Mononuclear cell (primary cell): ENCODE measurements at regions not wholly inside any gene's neighbourhood (a gene's known extent, or its start where the extent isn't known, plus 50 kb on each side); places are given as distances from the start of the nearest gene placed in this dataset.

Experiments
- H3K27me3 ChIP-seq: 2 replicates; pipeline ENCODE4 v1.6.0; 2011; ENCODE audit warnings: low read length, control low read depth; ENCODE audit not compliant: insufficient read depth
- H3K4me1 ChIP-seq: 2 replicates; pipeline ENCODE4 v1.5.1; 2011; ENCODE audit warnings: mild to moderate bottlenecking, low read length, control low read depth; ENCODE audit not compliant: insufficient read depth
- H3K4me3 ChIP-seq: 2 replicates; pipeline ENCODE4 v1.5.1; 2011; ENCODE audit warnings: mild to moderate bottlenecking, low read length, moderate library complexity
- H3K9me3 ChIP-seq: 2 replicates; pipeline ENCODE4 v1.5.1; 2011; ENCODE audit warnings: low read depth, mild to moderate bottlenecking, control low read depth, low read length

GRCh38 chr3:18740631-18741583, 315.8 kb upstream of the SATB1 start:
- Histone ChIP-seq H3K4me1 (peaks cover 50% of the 10 kb centered on the region), H3K27me3 (no peaks in the 10 kb centered on the region), H3K9me3 (no peaks in the 10 kb centered on the region), H3K4me3 (no peak overlapping the region)

GRCh38 chr3:18739099-18739433, 313.9 kb upstream of the SATB1 start:
- H3K4me3 ChIP-seq, result no peak overlapping the region
- H3K4me1 ChIP-seq, result peaks cover 36% of the 10 kb centered on the region
- H3K27me3 ChIP-seq, result no peaks in the 10 kb centered on the region
- H3K9me3 ChIP-seq, result no peaks in the 10 kb centered on the region

- Histone ChIP-seq H3K9me3 (no peaks in the 10 kb centered on the region), H3K4me1 (peaks cover 31% of the 10 kb centered on the region), H3K4me3 (no peak overlapping the region)
Measured at GRCh38 chr3:18738393-18739098, 313.4 kb upstream of the SATB1 start.

GRCh38 chr3:18735005-18735404, 309.9 kb upstream of the SATB1 start:
- Histone ChIP-seq H3K27me3 (no peaks in the 10 kb centered on the region), H3K9me3 (no peaks in the 10 kb centered on the region), H3K4me1 (peaks cover 11% of the 10 kb centered on the region), H3K4me3 (no peak overlapping the region)

More at GRCh38 chr3:18738393-18739098, 313.4 kb upstream of the SATB1 start:
- H3K27me3 ChIP-seq, result no peaks in the 10 kb centered on the region

GRCh38 chr3:18734309-18734708, 309.2 kb upstream of the SATB1 start:
- H3K4me3 ChIP-seq, result no peak overlapping the region
- H3K4me1 ChIP-seq, result peaks cover 9% of the 10 kb centered on the region
- H3K27me3 ChIP-seq, result no peaks in the 10 kb centered on the region
- no peaks in the 10 kb centered on the region for H3K9me3 ChIP-seq

- H3K4me1 ChIP-seq, result peaks cover 7% of the 10 kb centered on the region
- no peak overlapping the region for H3K4me3 ChIP-seq
- no peaks in the 10 kb centered on the region for H3K27me3 ChIP-seq
- H3K9me3 ChIP-seq, result no peaks in the 10 kb centered on the region
Measured at GRCh38 chr3:18732474-18732873, 307.3 kb upstream of the SATB1 start.

- Histone ChIP-seq H3K4me1 (peaks cover 25% of the 10 kb centered on the region), H3K9me3 (no peaks in the 10 kb centered on the region), H3K4me3 (no peak overlapping the region), H3K27me3 (no peaks in the 10 kb centered on the region)
Measured at GRCh38 chr3:18730491-18730890, 305.4 kb upstream of the SATB1 start.

- no peaks in the 10 kb centered on the region for H3K27me3 ChIP-seq
- peaks cover 33% of the 10 kb centered on the region for H3K4me1 ChIP-seq
- no peaks in the 10 kb centered on the region for H3K9me3 ChIP-seq
- H3K4me3 ChIP-seq, result no peak overlapping the region
Measured at GRCh38 chr3:18729671-18730070, 304.5 kb upstream of the SATB1 start.

GRCh38 chr3:18725668-18726407, 300.7 kb upstream of the SATB1 start:
- Histone ChIP-seq H3K4me1 (peaks cover 50% of the 10 kb centered on the region), H3K4me3 (no peak overlapping the region), H3K9me3 (no peaks in the 10 kb centered on the region), H3K27me3 (no peaks in the 10 kb centered on the region)

GRCh38 chr3:18724456-18724855, 299.3 kb upstream of the SATB1 start:
- peaks cover 50% of the 10 kb centered on the region for H3K4me1 ChIP-seq
- H3K4me3 ChIP-seq, result no peak overlapping the region
- no peaks in the 10 kb centered on the region for H3K27me3 ChIP-seq

GRCh38 chr3:18723206-18723810, 298.2 kb upstream of the SATB1 start:
- Histone ChIP-seq H3K27me3 (no peaks in the 10 kb centered on the region), H3K4me3 (no peak overlapping the region), H3K4me1 (peaks cover 50% of the 10 kb centered on the region), H3K9me3 (no peaks in the 10 kb centered on the region)

More at GRCh38 chr3:18724456-18724855, 299.3 kb upstream of the SATB1 start:
- no peaks in the 10 kb centered on the region for H3K9me3 ChIP-seq

GRCh38 chr3:18720543-18720942, 295.4 kb upstream of the SATB1 start:
- H3K9me3 ChIP-seq, result no peaks in the 10 kb centered on the region
- no peak overlapping the region for H3K4me3 ChIP-seq
- H3K27me3 ChIP-seq, result no peaks in the 10 kb centered on the region
- H3K4me1 ChIP-seq, result peaks cover 38% of the 10 kb centered on the region

- peaks cover 24% of the 10 kb centered on the region for H3K4me1 ChIP-seq
- H3K4me3 ChIP-seq, result no peak overlapping the region
- no peaks in the 10 kb centered on the region for H3K9me3 ChIP-seq
- H3K27me3 ChIP-seq, result no peaks in the 10 kb centered on the region
Measured at GRCh38 chr3:18717598-18717997, 292.5 kb upstream of the SATB1 start.

- Histone ChIP-seq H3K27me3 (no peaks in the 10 kb centered on the region), H3K4me1 (peaks cover 24% of the 10 kb centered on the region), H3K9me3 (no peaks in the 10 kb centered on the region), H3K4me3 (no peak overlapping the region)
Measured at GRCh38 chr3:18716821-18717220, 291.7 kb upstream of the SATB1 start.

GRCh38 chr3:18716101-18716500, 291.0 kb upstream of the SATB1 start:
- no peak overlapping the region for H3K4me3 ChIP-seq
- no peaks in the 10 kb centered on the region for H3K27me3 ChIP-seq
- no peaks in the 10 kb centered on the region for H3K9me3 ChIP-seq
- peaks cover 24% of the 10 kb centered on the region for H3K4me1 ChIP-seq
